ENCODE measurements at regions not wholly inside any gene's neighbourhood (a gene's known extent, or its start where the extent isn't known, plus 50 kb on each side); places are given as distances from the start of the nearest gene placed in this dataset.

DNA sequence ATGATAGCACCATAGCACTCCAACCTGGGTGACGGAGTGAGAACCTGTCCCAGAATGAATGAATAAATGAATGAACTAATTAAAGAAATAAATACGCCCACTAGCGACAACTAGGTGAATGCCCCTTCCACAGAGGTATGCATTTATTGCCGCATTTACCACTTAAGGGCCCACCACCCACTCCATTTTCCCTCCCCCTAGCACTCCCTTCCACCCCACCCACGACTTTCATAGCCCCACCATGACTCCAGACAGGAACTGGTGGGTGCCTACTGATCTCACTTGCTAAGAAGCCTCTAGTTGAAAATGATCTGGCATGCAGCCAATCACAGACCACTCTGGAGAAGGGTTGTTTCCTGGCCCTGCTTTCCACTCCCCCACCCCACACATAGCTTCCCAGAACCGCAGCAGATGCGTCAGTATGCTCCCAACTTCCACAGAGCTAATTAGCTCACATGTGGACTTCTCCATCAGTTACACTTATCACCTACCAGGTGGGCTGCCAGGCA, 167.6 kb downstream of the WT1 start:
- TF ChIP-seq, protein P1, sequence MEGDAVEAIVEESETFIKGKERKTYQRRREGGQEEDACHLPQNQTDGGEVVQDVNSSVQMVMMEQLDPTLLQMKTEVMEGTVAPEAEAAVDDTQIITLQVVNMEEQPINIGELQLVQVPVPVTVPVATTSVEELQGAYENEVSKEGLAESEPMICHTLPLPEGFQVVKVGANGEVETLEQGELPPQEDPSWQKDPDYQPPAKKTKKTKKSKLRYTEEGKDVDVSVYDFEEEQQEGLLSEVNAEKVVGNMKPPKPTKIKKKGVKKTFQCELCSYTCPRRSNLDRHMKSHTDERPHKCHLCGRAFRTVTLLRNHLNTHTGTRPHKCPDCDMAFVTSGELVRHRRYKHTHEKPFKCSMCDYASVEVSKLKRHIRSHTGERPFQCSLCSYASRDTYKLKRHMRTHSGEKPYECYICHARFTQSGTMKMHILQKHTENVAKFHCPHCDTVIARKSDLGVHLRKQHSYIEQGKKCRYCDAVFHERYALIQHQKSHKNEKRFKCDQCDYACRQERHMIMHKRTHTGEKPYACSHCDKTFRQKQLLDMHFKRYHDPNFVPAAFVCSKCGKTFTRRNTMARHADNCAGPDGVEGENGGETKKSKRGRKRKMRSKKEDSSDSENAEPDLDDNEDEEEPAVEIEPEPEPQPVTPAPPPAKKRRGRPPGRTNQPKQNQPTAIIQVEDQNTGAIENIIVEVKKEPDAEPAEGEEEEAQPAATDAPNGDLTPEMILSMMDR (IDR thresholded peaks at IDR 0.05) = no peak

DNA sequence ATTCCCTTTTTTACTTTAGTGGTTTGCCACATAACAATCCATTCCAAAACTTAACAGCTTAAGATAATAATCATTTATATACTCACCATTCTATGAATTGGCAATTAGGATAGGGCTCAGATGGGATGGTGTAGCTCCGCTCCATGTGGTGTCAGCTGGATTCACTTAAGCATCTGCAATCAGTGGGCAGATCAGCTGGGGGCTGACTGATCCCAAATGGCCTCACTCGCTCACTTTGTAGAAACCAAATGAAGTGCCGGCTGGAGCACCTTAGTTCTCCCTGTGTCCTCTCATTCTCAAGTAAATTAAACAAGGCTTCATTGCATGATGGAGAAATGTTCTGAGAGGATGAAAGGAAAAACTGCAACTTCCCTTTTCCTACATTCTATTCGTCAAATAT, 161.4 kb downstream of the WT1 start:
- H3K27me3 ChIP-seq = peaks cover 0 to 11% (median 0%) of the 10 kb centered on the region in 7 donors
- intact Hi-C loops (cut with DNase I) = no loop called here
- H3K36me3 ChIP-seq = no peaks in the 10 kb centered on the region
- no peak for DNase-seq
- TF ChIP-seq, protein P1 (IDR thresholded peaks at IDR 0.05) = no peak
- H3K27ac ChIP-seq = no peak overlapping the region
- H3K4me1 ChIP-seq = no peaks in the 10 kb centered on the region
- 72 to 73% methylated on average over 4 of the region's 4 CpGs for WGBS, 2 donors
- H3K9me3 ChIP-seq = no peaks in the 10 kb centered on the region
- no peak overlapping the region for H3K4me3 ChIP-seq
- no peak for ATAC-seq

More for the DNA sequence above, 167.6 kb downstream of the WT1 start:
- no peaks in the 10 kb centered on the region for H3K4me1 ChIP-seq
- WGBS, 2 donors = 65 to 72% methylated on average over 7 of the region's 7 CpGs
- H3K4me3 ChIP-seq = no peak overlapping the region
- H3K36me3 ChIP-seq = no peaks in the 10 kb centered on the region
- H3K9me3 ChIP-seq = no peaks in the 10 kb centered on the region
- no peak for DNase-seq
- H3K27ac ChIP-seq = no peak overlapping the region
- intact Hi-C loops (cut with DNase I) = no loop called here
- peaks cover 0 to 6% (median 0%) of the 10 kb centered on the region in 7 donors for H3K27me3 ChIP-seq
- ATAC-seq = no peak

DNA sequence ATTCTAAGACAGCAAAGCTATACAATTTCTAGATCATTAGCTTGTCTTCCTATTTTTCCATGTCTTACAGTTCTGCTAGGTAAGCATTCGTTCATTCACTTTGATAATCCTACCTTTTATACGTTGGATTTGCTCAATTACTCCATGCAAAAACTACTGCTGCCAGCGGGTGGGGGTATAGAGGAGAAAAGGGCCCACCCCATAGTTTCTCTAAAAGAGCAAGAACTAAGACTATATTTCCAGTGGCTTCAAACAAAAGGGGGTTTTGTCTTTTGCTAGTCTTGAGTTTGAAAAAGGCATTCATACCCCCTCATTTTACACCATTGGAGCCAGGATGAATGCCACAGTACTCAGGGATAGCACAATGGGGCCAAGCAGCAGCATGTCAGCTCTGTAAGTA, 155.7 kb downstream of the WT1 start:
- 58 to 70% methylated on average over 3 of the region's 3 CpGs for WGBS, 2 donors
- TF ChIP-seq, protein P1 (IDR thresholded peaks at IDR 0.05) = no peak
- peaks cover 0 to 26% (median 0%) of the 10 kb centered on the region in 7 donors for H3K27me3 ChIP-seq
- H3K4me1 ChIP-seq = no peaks in the 10 kb centered on the region
- peaks cover 0 to 17% (median 0%) of the 10 kb centered on the region in 11 donors for H3K9me3 ChIP-seq
- no peak overlapping the region for H3K4me3 ChIP-seq
- H3K27ac ChIP-seq = no peak overlapping the region
- ATAC-seq = no peak
- intact Hi-C loops (cut with DNase I) = no loop called here
- H3K36me3 ChIP-seq = no peaks in the 10 kb centered on the region
- no peak for DNase-seq

DNA sequence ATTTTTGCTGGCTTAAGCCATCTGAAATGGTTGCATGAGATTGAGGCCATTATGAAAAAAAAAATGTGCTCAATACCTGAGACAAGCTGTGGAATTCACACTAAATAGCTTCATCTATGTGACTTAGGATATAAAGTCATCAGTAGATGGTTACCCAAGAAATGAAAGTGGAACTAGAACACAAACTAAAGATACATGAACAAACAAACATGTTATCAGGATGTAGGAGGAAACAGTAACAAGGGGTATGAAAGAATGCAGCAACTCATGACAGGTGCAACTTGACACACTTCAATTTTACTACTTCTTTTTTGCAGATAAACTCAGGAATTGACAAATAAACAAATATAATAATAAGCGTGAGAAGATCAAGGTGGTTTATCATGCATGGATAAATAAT, 155.0 kb downstream of the WT1 start:
- ATAC-seq (no peak), DNase-seq (no peak)
- H3K4me3 ChIP-seq = no peak overlapping the region
- H3K36me3 ChIP-seq = no peaks in the 10 kb centered on the region
- intact Hi-C loops (cut with DNase I) = no loop called here
- H3K9me3 ChIP-seq = peaks cover 0 to 17% (median 0%) of the 10 kb centered on the region in 11 donors
- no peaks in the 10 kb centered on the region for H3K4me1 ChIP-seq
- WGBS, 2 donors = 87 to 91% methylated on average over 1 of the region's 1 CpG
- no peak overlapping the region for H3K27ac ChIP-seq
- H3K27me3 ChIP-seq = peaks cover 0 to 26% (median 0%) of the 10 kb centered on the region in 7 donors
- TF ChIP-seq, protein P1 (IDR thresholded peaks at IDR 0.05) = no peak

All from heart right ventricle (tissue), 16 donors.